Glutamatergic neuron (in vitro differentiated cells): ENCODE measurements at regions not wholly inside any gene's neighbourhood (a gene's known extent, or its start where the extent isn't known, plus 50 kb on each side); places are given as distances from the start of the nearest gene placed in this dataset.

Experiments
- DNase-seq: peaks from one replicate; pipeline ENCODE4 v3.0.0; 2022
- H3K27ac Mint-ChIP-seq: one replicate; pipeline ENCODE4 v1.8.0; 2020; ENCODE audit warnings: mild to moderate bottlenecking, mixed read lengths, inconsistent platforms; ENCODE audit not compliant: unreplicated experiment
- H3K27me3 Mint-ChIP-seq: one replicate; pipeline ENCODE4 v1.8.0; 2020; ENCODE audit warnings: mild to moderate bottlenecking, moderate library complexity, mixed read lengths, inconsistent platforms; ENCODE audit not compliant: unreplicated experiment
- H3K36me3 Mint-ChIP-seq: one replicate; pipeline ENCODE4 v1.8.0; 2020; ENCODE audit warnings: mild to moderate bottlenecking, mixed read lengths, inconsistent platforms; ENCODE audit not compliant: unreplicated experiment
- H3K4me1 Mint-ChIP-seq: one replicate; pipeline ENCODE4 v1.8.0; 2020; ENCODE audit warnings: mild to moderate bottlenecking, low read depth, mixed read lengths, inconsistent platforms; ENCODE audit not compliant: unreplicated experiment
- H3K4me3 Mint-ChIP-seq: one replicate; pipeline ENCODE4 v1.8.0; 2020; ENCODE audit warnings: mild to moderate bottlenecking, mixed read lengths, inconsistent platforms; ENCODE audit not compliant: unreplicated experiment
- H3K9me3 Mint-ChIP-seq: one replicate; pipeline ENCODE4 v1.8.0; 2020; ENCODE audit warnings: mild to moderate bottlenecking, moderate library complexity, mixed read lengths, inconsistent platforms; ENCODE audit not compliant: unreplicated experiment
- TF ChIP-seq, protein P1 (sequence below): fragments of 200-600 bp; sonication (generic); IDR thresholded peaks from one replicate; pipeline ENCODE4 v1.5.0; 2021; ENCODE audit not compliant: partially characterized antibody, unreplicated experiment

DNA sequence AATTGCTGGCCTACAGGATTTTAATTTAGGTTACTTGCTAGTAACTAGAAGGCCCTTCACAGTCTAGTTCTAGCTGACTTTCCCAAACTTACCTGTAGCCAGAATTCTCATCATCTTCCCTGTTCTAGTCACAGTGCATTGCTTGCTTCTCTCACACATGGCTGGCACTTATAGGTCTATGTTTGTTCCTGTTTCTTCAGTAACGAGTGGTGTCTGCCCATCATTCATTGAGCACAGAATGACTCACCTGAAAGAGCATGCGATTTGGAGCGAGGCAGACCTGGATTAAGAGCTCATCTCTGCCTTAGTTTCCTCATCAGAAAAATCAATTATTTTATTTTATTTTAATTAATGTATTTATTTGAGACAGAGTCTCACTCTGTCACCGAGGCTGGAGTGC, 201.7 kb upstream of the ANK2 start:
- Mint-ChIP-seq H3K9me3 (peaks cover 1% of the 10 kb centered on the region), H3K27me3 (no peaks in the 10 kb centered on the region), H3K36me3 (peaks cover 4% of the 10 kb centered on the region), H3K4me3 (no peak overlapping the region), H3K27ac (no peak overlapping the region), H3K4me1 (peaks cover 15% of the 10 kb centered on the region)
- TF ChIP-seq, protein P1, sequence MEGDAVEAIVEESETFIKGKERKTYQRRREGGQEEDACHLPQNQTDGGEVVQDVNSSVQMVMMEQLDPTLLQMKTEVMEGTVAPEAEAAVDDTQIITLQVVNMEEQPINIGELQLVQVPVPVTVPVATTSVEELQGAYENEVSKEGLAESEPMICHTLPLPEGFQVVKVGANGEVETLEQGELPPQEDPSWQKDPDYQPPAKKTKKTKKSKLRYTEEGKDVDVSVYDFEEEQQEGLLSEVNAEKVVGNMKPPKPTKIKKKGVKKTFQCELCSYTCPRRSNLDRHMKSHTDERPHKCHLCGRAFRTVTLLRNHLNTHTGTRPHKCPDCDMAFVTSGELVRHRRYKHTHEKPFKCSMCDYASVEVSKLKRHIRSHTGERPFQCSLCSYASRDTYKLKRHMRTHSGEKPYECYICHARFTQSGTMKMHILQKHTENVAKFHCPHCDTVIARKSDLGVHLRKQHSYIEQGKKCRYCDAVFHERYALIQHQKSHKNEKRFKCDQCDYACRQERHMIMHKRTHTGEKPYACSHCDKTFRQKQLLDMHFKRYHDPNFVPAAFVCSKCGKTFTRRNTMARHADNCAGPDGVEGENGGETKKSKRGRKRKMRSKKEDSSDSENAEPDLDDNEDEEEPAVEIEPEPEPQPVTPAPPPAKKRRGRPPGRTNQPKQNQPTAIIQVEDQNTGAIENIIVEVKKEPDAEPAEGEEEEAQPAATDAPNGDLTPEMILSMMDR = no peak
- DNase-seq = no peak

DNA sequence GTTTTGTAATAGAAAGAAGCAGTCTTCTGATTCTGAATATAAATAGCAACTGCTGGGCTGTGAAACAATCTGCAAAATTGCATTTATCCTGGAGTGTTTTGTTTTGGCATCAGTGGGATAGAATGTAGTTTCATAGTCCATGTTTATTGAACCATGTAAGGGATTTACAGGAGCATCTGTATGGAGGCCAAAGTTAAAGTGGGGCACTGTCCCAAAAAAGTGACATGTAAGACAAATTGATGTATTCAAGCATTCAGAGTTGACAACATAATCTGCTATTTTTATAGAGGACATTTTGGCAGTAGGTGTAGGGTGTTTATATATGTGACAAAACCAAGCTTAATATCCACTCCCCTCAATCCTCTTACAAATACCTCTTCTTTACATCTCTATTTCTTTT, 200.5 kb upstream of the ANK2 start:
- TF ChIP-seq, protein P1 = no peak
- DNase-seq = no peak
- Mint-ChIP-seq H3K4me1 (peaks cover 18% of the 10 kb centered on the region), H3K27me3 (no peaks in the 10 kb centered on the region), H3K27ac (no peak overlapping the region), H3K9me3 (peaks cover 1% of the 10 kb centered on the region), H3K36me3 (peaks cover 4% of the 10 kb centered on the region), H3K4me3 (no peak overlapping the region)

DNA sequence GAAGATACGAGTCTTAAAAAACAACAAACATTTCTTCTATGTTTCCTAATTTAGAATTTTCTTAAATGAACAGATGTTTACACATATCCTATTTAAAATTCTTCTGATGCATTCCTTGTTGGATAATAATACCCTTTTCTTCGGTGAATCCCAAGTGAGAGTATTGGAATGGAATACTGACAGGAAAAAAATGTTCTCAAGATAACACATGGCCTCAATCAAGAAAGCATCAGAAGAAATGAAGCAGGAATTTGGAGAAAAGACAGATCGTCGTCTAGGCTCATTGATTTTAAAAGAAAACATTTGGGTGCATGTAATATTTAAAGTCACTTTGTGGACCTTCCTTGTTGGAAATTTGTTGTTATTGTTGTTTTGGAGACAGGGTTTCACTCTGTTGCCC, 196.9 kb upstream of the ANK2 start:
- Mint-ChIP-seq H3K36me3 (peaks cover 4% of the 10 kb centered on the region), H3K27me3 (peaks cover 1% of the 10 kb centered on the region), H3K9me3 (peaks cover 9% of the 10 kb centered on the region), H3K27ac (no peak overlapping the region), H3K4me3 (no peak overlapping the region), H3K4me1 (peaks cover 26% of the 10 kb centered on the region)
- DNase-seq = no peak
- TF ChIP-seq, protein P1 = no peak

DNA sequence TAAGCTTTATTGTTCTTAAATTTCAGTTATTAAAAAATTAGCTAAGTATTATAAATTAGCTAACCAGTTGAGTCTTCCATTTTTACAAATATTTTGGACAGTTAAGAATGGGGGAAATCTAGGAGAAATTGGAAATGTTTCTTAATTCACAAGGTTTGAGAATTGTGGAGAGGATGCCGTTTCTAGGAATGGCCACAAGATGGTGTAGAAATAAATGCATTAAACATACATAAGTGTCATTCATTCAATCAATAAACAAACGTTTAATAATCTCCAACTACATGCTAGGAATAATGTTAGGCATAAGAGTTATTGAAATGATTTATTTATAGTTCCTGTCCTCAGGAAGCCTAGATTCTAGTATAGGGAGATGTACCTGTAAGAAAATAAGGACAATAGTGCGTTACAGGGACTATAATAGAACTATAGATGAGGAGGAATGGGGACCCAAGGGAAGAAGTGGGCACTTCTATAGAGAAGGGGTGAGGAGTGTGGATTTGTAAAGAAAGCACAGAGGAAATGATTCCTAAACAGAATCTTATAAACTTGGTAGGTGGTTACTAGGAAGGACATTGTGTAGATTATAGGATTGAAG, 195.7 kb upstream of the ANK2 start:
- Mint-ChIP-seq H3K4me1 (peaks cover 28% of the 10 kb centered on the region), H3K27ac (peak overlapping the region; percentile 9), H3K36me3 (peaks cover 4% of the 10 kb centered on the region), H3K9me3 (peaks cover 9% of the 10 kb centered on the region), H3K27me3 (peaks cover 1% of the 10 kb centered on the region), H3K4me3 (peak overlapping the region; percentile 1)
- no peak for DNase-seq
- TF ChIP-seq, protein P1 = peak; percentile 47

DNA sequence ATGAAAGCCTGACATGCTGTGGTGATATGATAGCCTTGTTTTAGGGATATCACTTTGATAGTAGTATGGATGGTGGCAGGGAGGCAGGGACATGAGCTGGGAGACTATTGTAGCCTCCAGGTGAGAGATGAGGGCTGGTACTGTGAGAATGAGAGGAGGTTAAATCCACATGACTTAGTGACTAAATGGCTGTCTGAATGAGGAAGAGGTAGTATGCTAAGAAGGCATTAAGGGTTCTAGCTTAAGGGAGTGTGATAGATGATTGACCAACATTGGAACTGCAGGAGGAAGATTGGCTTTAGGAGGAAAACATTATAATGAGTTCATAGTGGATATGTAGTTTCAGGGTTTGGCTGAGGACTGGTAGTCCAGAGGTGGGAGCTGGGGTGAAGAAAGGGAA, 195.0 kb upstream of the ANK2 start:
- Mint-ChIP-seq H3K36me3 (peaks cover 4% of the 10 kb centered on the region), H3K27ac (peak overlapping the region; percentile 35), H3K9me3 (peaks cover 9% of the 10 kb centered on the region), H3K27me3 (peaks cover 1% of the 10 kb centered on the region), H3K4me1 (peaks cover 33% of the 10 kb centered on the region), H3K4me3 (peak overlapping the region; percentile 1)
- DNase-seq = no peak
- TF ChIP-seq, protein P1 = no peak
